Left ventricle myocardium superior (tissue), 1 donor: ENCODE measurements at regions not wholly inside any gene's neighbourhood (a gene's known extent, or its start where the extent isn't known, plus 50 kb on each side); places are given as distances from the start of the nearest gene placed in this dataset.
A peak's percentile ranks its signal among the peaks of the same experiment; 100 is the strongest.

Experiments used
- ATAC-seq: fragments of 200-7000 bp; cut with Tn5 transposase; one replicate; pipeline ENCODE4 v1.9.1; 2020; ENCODE audit warnings: mild to moderate bottlenecking, moderate library complexity
- DNase-seq: peaks from one replicate; pipeline ENCODE4 v3.0.0-alpha.2; 2020
- intact Hi-C: fragments of 100-400 bp; cut with micrococcal nuclease; formaldehyde crosslinking; loops from one replicate; pipeline ENCODE4 v1.11.0; 2022
- donor health status: DM: no; HTN: yes; CAD: no; lungs with severe emphysema.

DNA sequence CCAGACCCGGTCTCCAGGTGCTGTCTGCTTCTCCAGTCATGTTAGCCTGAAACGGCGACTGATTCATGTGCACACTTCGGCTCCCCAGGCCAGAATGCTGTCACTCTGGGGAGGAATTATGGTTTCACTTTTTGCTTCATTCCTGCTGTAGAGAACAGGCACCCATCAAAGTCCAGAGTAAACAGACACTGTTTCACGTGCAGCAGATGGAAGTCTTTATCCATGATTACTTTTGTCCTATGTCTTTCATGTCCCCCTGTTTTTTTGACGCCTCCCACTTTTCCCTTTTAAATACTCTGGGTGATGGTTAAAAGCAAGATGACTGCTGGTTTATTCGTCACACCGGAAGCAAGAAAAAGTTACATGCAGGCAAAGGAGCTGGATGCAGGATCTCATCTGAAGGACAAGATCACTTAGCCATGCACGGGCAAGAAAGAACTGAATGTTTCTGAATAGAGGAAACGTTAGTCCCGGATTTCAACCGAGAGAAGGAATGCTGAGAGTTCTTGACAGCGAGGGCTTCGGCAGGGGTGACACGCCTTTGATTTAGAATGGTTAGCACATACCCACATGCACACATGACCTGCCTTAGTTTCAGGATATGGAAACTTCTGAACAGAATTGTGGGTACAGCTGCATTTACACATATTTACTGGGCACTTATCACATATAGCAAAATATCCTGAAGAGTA, 250.0 kb upstream of the KLF6 start:
- DNase-seq = no peak
- ATAC-seq = peak; percentile 55
- intact Hi-C loops = no loop called here

DNA sequence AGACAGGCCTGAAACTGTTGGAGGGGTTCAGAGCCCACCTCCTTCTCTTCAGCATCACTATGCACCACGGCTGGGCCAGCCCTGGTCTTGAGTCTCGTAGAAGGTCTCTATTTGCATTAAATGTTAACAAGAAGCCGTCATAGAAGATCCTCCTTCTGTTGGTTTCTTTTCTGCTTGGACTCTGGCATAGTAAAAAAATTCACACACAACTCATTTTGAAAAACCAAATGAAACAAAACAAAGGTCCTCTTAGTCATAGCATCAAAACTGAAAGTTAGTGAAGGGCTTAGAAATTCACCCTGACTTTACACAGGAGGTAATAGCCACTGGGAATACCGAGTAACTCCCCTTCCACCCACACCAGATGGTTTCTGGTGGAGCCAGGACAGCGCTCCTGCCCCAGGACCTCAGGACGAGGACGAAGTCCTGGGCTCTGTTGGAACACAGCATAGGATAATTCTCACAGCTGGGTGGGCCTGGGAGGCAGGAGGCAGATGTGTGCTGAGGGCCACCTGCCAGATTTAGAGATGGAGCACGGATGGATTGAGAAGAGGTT, 248.4 kb upstream of the KLF6 start:
- ATAC-seq = no peak
- no peak for DNase-seq
- intact Hi-C loops = no loop called here

DNA sequence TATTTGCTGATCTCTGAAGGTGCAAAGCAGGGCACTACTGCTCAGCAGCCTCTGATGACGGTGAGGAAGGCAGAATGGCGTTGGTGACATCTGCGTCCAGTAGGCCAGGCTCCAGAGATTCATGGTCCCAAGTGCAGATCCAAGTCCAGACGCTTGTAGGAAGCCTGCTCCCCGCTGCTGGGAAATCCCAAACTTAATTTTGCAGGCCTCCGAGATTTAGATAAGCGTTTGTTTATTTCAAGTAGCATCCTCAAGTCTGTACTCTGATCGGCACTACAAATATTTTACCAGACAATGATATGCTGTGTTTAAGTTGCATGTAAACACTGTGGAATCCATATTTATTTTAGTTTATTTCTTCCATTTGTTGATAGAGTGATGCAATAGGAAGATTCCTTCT, 244.9 kb upstream of the KLF6 start:
- DNase-seq (no peak), ATAC-seq (no peak)
- intact Hi-C loops = no loop called here

DNA sequence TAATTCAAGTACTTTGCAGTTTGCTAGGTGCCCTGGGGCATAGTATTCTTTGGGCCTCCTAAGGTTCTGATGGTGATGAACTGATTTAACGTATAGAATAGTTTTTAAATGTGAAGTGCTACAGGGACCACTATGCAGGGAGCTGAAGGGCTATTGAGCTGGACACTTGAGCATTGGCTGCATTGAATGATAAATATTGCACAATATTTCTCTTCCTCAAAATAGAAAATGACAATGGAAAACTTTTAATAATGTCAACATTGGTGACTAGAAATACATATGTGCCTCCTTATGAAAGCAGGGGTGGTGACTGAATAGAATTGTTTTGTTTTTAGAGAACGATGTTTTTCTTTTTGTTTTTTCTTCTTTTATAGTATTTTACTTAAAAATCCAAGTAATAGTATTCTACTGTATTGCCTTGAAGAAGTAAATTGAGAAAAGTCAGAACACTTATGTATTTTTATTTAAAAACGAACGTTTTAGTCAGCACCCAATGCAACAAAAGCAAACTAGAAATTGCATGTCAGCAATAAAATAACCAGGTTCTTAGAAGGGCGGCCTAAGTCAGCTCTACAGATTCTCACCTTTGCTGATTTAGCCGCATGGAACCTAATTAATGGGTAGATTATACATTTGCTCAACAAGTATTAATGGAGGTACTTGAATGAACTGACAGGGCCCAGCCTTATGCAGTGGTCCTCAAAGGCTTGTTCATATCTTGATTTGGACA, 244.0 kb upstream of the KLF6 start:
- intact Hi-C loops = no loop called here
- ATAC-seq (no peak), DNase-seq (no peak)

DNA sequence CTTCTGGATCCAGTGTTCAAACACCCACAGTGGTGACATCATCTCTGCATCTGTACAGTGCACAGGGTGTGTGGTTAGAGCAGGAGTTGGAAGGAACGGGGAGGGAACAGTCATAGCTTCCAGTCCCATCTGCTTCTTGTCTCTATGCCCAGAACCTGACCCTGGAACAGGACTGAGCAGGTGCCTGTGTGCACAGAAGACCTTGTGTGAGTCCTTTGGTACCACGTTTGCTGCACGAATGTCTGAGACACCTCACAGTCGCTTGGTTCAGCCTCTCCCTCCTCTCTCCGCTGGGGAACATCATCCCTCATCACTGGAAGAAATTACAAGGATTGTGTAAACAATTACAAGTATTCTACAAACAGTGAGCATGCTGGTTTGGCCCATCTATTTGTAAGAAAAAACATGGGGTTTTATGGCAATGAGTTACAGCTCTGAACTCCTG, 243.0 kb upstream of the KLF6 start:
- ATAC-seq (no peak), DNase-seq (no peak)
- intact Hi-C loops = no loop called here

DNA sequence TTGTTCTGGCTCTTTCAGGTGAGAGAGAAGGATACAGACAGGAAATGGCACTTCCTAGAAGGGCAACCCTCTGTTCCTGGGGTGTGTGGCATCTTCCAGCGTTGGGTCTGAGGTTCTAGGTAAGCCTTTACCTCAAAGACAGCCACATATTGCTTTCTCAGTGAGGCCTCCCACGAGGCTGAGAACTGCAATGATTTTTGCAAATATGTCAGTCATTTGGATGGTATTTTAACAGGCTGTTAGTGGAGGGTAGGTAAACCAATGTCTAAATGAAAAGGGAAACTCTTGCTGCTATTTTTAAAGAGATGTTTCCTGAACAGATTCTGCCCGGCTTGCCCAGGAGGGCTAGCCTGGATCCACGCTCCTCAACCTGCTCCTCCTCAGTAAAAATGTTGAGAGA, 240.3 kb upstream of the KLF6 start:
- intact Hi-C loops = no loop called here
- ATAC-seq = no peak
- DNase-seq = no peak

DNA sequence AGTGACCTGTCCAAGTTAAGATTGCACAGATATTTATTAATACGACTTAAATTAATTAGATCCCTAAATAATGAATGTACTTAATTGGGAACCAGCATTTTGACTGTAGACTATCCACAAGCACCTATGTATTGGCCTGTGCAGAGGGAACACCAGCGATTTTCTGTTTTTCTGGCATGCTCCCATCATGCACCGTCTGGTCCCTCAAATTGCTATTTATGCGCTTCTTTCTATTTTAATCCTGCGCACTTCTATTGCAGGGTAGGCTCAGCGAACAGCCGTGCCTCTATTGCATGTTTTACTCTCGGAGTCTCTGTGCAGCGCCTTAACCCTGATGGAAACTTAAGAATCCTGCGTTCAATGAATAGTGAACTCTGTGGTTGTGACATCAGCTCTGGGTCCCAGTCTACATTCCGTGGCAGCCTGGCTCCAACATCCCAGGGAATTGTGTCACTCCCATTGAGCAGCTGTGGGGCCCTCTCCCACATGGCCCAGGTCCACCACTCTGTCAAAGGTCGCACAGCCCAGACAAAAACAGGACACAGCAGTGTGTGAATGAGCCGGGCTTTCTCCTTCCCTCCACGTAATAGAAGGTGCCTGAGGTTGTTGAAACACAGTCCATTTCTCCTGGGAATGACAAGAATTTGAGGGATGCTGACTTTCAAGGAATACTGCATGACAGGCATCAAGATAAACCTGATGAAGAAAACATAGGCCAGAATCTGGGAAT, 239.7 kb upstream of the KLF6 start:
- DNase-seq = no peak
- ATAC-seq = peak; percentile 24
- intact Hi-C loops = no loop called here

DNA sequence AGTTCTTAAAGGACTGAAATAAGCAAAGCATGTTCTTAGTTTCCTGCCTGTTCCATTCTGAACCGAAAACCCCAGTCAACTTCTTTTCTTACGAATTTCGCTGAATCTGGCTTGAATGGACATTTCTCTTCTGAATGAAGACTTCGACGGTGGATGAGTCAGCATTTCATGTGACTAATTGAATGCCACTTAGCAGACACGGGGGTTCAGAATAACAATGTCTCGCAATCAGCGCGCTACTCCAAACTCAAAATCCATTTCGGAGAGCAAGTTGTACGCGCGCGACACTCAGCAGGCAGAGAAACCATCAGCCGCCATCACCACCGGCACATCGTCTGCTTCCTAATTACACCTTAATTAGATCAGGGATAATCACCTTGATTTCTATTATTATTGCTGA, 239.0 kb upstream of the KLF6 start:
- DNase-seq (no peak), ATAC-seq (no peak)
- intact Hi-C loops = no loop called here

DNA sequence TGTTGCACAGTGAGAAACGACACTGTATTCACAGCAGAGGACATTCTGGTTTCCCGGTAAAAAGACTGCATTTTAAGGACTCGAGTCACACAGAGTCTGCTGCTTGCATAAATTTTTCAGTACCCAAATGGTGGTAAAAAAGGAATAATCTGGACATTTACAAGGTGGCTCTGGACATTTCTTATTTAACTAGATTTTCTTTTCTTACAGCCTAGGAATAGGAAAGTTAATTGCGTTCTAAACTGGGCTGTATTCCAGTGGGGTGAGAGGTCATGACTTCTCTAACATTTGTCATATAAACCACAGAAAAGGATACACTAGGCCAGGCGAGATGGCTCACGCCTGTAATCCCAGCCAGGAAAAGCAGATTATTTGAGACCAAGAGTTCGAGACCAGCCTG, 237.5 kb upstream of the KLF6 start:
- no peak for DNase-seq
- intact Hi-C loops = no loop called here
- no peak for ATAC-seq

DNA sequence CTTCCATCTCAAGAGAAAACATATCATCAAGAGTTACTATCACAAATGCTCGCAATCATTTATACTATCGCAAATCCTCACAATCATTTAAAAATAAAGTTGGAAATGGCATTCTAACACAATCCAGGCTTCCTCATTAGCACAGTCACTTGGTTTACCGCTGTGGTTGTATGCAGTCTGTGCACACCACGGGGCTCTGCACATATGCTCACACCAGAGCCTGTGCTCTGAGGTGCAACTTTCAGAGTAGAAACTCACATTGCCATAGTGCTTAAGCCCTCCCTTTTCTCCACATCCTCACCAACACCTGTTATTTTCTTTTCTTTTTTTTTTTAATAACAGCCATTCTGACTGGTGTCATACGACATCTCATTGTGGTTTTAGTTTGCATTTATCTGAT, 235.6 kb upstream of the KLF6 start:
- DNase-seq (no peak), ATAC-seq (no peak)
- intact Hi-C loops = no loop called here

DNA sequence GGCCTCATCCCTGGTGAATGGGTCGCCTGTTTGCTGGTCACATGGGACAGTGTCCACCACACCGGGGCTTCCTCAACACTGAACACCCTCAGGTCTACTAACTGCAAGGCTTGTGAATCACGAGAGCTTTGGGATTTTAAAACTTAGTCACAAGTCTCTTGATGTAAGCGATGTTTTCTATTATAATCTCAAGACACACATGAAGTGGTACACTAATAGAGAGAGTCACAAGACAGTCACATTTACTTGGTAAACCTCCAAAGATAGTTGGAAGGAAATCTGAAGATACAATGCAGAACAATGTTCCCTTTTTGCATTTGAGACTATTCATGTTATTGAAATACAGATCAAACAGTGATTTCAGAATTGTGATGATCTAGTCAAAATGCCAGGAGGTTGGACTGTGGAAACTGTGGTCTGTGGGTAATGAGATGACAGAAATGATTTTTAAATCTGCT, 233.1 kb upstream of the KLF6 start:
- intact Hi-C loops = no loop called here
- ATAC-seq (no peak), DNase-seq (no peak)

DNA sequence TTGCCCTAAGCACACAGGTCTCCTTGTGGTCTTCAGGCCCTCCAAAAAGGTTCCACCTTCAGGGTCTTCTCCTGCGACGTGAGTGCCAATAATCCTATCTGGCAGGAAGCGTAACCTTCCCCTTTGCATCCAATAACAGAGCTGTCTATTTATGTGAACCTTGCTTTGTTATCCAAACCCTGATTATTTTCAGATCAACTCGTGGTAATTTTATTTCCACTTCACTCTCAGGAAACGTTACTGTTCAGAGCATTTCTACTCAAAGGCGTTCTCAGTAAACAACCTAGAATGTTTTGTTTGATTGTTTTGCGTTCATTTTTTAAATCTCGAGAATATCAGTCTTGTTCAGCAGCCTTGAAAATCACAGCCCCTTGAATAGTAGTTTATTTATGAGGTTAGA, 232.3 kb upstream of the KLF6 start:
- intact Hi-C loops = no loop called here
- DNase-seq (no peak), ATAC-seq (no peak)

DNA sequence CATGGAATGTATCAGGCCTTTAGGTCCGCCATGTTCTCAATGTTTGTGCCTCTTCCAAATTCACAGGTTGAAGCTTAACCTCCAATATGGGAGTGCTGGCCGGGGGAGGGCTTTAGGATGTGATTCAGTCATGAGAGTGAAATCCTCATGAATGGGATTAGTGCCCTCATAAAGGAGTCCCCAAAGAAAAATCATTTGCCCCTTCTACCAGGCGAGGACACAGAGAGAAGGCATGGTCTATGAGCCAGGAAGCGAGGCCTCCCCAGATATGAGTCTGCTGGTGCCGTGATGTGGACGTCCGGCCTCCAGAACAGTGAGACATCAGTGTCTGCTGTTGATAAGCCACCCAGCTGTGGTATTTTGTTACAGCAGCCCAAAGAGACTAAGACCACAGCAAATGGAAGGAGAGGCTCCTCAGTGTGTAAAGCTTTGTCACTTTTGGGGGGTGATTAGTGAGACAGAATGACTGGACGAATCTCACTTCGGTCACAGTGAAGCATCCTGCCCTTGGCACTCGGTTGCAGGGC, 231.3 kb upstream of the KLF6 start:
- no peak for ATAC-seq

DNA sequence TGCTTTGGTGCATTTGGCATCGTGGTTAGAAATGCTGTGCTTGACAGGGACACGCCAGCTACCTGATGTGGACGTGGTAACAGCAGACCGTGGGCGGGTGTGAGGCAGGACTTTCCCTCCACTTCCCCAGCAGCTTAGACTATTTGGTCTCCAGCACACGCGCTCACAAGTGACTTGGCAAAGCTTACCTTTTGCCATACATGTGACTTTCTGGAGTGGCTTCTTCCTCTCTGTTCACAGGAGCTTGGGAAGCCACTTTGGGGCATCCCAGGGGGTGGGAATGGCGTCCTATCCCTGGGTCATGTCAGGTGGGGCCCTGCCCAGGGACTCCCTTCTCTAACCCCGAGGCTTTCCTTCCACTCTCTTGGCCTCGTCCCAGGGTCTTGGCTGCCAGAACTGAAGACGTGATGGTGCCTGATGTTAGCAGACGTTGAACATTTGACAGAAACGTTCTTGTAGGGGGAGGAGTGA, 228.7 kb upstream of the KLF6 start:
- peak; percentile 47 for DNase-seq
- ATAC-seq = peak; percentile 81
- intact Hi-C loops = no loop called here

More for the DNA sequence above, 231.3 kb upstream of the KLF6 start:
- intact Hi-C loops = no loop called here
- no peak for DNase-seq

DNA sequence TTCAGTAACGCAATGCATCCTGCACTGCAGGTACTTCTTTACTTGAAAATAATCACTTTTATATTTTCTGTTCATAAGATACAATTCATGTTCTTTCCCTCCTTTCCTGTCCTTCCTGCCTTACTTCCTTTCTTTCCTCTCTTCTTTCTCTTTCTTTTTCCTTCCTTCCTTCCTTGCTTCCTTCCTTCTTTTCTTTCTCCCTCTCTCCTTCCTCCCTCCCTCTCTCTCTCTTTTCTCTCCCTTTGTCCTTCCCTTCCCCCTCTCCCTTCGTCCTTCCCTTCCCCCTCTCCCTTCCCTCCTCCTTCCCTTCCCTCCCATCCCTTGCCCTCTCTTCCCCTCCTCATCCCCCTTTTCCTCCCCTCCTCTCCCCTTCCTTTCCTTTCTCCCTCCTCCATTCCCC, 227.8 kb upstream of the KLF6 start:
- DNase-seq = no peak
- no peak for ATAC-seq
- intact Hi-C loops = no loop called here

DNA sequence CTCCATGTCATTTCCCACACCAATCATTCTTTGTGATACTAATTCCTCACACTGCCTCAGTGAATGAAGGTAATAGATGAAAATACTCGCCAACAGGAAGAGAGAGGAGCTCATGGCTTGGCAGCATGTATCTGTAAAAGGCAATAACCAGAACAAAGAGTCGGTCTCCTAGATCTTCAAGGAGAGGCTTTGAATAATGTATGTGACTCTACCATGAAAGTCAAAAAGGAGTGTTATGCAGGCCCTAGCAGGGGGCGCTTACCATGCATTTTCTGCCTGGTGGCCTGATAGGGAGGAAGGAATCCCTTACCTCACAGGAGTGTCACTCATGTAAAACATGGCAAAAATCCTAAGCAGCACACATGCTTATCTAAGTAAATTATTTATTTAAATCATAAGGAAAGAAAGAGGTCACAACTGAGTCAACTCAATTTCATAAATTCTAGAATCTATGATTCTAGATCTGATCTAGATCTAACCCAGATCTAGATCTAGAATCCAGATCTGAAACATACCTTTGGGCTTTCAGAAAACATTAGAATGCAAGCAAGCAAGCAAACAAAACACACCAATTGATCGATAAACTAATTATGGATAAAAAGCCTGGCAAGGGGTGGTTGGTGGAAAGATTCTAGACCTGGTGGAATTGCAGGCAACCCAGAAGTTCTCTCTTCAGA, 226.3 kb upstream of the KLF6 start:
- ATAC-seq (no peak), DNase-seq (no peak)
- intact Hi-C loops = no loop called here

DNA sequence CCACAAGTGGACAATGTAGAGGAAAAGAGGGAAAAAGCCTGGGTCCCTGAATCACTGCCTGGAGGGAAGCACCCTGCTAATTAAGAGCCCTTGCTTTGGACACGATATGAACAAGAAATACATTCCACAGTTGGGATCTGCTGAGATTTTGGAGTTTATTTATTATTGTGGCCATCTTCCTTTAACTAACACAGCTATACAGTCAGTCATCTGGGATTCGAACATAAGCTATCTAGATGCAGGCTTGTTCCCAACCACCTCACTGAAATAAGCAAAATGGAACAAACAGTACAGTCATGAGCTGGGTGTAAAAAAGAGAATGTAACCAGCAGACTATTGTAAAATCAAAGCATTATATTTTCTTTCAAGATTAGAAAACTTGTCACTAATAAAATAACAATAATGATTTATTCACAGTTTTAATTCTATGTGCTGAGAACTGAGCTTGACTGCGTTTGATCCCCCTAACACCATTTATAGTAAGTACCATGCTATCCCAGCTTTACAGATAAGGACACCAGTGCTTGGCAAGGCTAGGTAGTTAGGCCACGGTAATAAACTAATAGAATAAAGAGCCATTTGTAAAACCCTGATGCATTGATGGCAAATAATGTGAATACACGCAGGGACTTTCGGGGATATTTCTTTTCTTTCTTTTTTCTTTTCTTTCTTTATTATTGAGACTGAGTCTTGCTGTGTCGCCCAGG, 223.8 kb upstream of the KLF6 start:
- DNase-seq = no peak
- peak; percentile 54 for ATAC-seq
- intact Hi-C loops = no loop called here

DNA sequence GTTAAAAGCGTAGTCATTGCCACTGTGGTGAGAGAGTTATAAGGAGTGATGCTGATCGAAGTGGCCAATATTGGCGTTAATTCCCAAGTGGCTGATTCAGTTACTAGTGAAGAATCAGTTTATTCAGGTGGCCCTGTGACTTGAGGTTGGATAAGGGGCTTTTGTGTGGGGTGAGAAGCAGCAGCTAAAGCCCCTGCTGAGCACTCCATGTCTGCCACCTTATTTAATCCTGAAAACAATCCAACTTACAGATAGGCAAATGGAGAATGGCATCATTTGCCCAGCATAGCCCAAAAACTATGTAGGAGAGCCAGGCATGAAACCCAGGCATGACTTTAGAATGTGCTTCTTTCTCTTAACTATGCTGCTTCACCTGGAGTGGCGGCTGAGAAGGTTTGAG, 222.8 kb upstream of the KLF6 start:
- DNase-seq (no peak), ATAC-seq (no peak)
- intact Hi-C loops = no loop called here

DNA sequence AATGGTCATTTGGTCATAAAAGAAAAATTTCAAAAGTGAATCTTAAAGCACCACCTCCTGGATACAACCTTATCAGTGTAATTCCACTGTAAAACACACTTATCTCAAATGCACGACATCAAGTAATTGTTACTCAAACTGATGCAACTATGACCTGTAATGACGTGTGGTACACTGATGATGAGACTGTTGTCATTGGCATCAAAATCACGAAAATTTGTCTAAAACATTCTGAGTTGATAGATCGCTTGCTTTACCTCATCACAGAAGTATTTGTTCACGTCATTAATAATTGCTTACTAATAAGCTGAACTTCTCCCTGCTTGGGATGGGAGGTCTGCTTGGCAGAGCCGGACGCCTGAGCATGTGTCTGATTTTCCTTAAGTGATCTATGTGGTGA, 221.8 kb upstream of the KLF6 start:
- intact Hi-C loops = no loop called here
- ATAC-seq (no peak), DNase-seq (no peak)
